Activated naive CD4-positive, alpha-beta T cell treated with anti-CD3 and anti-CD28 coated beads, Interleukin-2, amount 50 U/mL, for 24 hours (primary cell): ENCODE measurements at regions not wholly inside any gene's neighbourhood (a gene's known extent, or its start where the extent isn't known, plus 50 kb on each side); places are given as distances from the start of the nearest gene placed in this dataset.
A peak's percentile ranks its signal among the peaks of the same experiment; 100 is the strongest.

ENCODE experiments used
- H3K27ac Mint-ChIP-seq: one replicate; pipeline ENCODE4 v1.8.0; 2021; ENCODE audit warnings: mild to moderate bottlenecking, mixed read lengths
- H3K27me3 Mint-ChIP-seq: one replicate; pipeline ENCODE4 v1.8.0; 2021; ENCODE audit warnings: mixed read lengths
- H3K36me3 Mint-ChIP-seq: one replicate; pipeline ENCODE4 v1.8.0; 2021; ENCODE audit warnings: mixed read lengths
- H3K4me1 Mint-ChIP-seq: one replicate; pipeline ENCODE4 v1.8.0; 2021; ENCODE audit warnings: mixed read lengths
- H3K4me3 Mint-ChIP-seq: one replicate; pipeline ENCODE4 v1.8.0; 2021; ENCODE audit warnings: mild to moderate bottlenecking, mixed read lengths
- H3K9me3 Mint-ChIP-seq: one replicate; pipeline ENCODE4 v1.8.0; 2021; ENCODE audit warnings: mixed read lengths

GRCh38 chr16:73483076-73483791, 435.3 kb upstream of the ZFHX3 start:
- peak overlapping the region; percentile 15 for H3K4me3 Mint-ChIP-seq
- no peaks in the 10 kb centered on the region for H3K36me3 Mint-ChIP-seq
- peaks cover 8% of the 10 kb centered on the region for H3K4me1 Mint-ChIP-seq
- peaks cover 4% of the 10 kb centered on the region for H3K9me3 Mint-ChIP-seq
- peaks cover 16% of the 10 kb centered on the region for H3K27me3 Mint-ChIP-seq
- H3K27ac Mint-ChIP-seq, result no peak overlapping the region

DNA sequence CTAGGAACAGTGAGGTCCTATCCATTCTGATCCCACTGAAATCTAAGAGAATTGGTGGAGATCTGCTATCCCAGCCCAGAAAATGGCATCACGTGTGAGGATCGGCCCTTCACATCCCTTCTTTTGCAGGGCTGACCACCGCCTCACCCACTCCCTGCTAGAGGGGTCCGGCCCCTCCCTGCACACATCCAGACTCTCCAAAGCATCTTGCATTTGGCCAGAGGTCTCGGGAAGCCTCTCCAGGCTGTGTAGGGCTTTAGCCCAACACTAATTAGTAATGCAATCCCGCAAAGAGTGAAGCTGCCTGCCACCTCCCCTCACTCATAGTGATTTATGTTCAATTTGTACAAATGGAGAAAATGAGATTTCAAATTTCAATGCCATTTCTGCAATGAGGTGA, 434.4 kb upstream of the ZFHX3 start:
- Mint-ChIP-seq H3K36me3 (no peaks in the 10 kb centered on the region), H3K27me3 (peaks cover 16% of the 10 kb centered on the region), H3K4me1 (peaks cover 8% of the 10 kb centered on the region), H3K27ac (no peak overlapping the region), H3K4me3 (no peak overlapping the region), H3K9me3 (peaks cover 4% of the 10 kb centered on the region)

- Mint-ChIP-seq H3K9me3 (peaks cover 4% of the 10 kb centered on the region), H3K4me1 (peaks cover 8% of the 10 kb centered on the region), H3K27ac (no peak overlapping the region), H3K4me3 (no peak overlapping the region), H3K27me3 (peaks cover 13% of the 10 kb centered on the region), H3K36me3 (no peaks in the 10 kb centered on the region)
Measured at GRCh38 chr16:73480381-73480780, 432.5 kb upstream of the ZFHX3 start.

- Mint-ChIP-seq H3K27ac (no peak overlapping the region), H3K9me3 (no peaks in the 10 kb centered on the region), H3K27me3 (peaks cover 2% of the 10 kb centered on the region), H3K4me1 (no peaks in the 10 kb centered on the region), H3K4me3 (no peak overlapping the region), H3K36me3 (no peaks in the 10 kb centered on the region)
Measured at GRCh38 chr16:73473713-73474112, 425.8 kb upstream of the ZFHX3 start.

DNA sequence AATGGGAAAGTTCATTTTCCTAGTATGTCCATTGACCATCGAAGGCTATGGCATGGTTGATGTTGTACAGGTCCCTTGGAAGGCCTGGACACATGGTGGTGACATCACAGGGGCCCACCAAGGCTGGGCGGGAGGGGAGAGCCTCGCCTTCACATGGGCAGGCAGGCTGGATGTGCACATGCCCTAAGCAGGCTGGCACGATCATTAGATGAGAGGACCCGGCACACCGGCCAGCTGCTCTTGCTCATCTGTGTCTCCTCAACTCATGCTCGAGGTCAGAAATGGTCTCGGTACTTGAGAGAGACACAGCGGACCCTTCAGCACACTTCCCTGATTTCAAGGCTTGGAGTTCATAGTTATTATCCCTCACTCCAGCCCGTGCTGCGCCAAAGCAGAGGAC, 416.9 kb upstream of the ZFHX3 start:
- Mint-ChIP-seq H3K27ac (no peak overlapping the region), H3K4me3 (no peak overlapping the region), H3K36me3 (no peaks in the 10 kb centered on the region), H3K9me3 (peaks cover 13% of the 10 kb centered on the region), H3K27me3 (peaks cover 2% of the 10 kb centered on the region), H3K4me1 (no peaks in the 10 kb centered on the region)

DNA sequence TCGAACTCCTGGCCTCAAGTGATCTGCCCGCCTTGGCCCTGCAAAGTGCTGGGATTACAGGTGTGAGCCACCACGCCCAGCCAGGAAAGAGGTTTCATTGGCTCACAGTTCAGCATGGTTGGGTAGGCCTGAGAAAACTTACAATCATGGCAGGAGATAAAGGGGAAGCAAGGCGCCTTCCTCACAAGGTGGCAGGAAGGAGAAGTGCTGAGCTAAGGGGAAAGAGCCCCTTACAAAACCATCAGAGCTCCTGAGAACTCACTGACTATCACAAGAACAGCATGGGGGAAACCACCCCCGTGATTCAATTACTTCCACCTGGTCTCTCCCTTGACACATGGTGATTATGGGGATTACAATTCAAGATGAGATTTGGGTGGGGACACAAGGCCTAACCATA, 411.7 kb upstream of the ZFHX3 start:
- Mint-ChIP-seq H3K4me3 (no peak overlapping the region), H3K27me3 (peaks cover 2% of the 10 kb centered on the region), H3K4me1 (no peaks in the 10 kb centered on the region), H3K27ac (no peak overlapping the region), H3K9me3 (peaks cover 19% of the 10 kb centered on the region), H3K36me3 (no peaks in the 10 kb centered on the region)

GRCh38 chr16:73457851-73458250, 409.9 kb upstream of the ZFHX3 start:
- Mint-ChIP-seq H3K4me1 (no peaks in the 10 kb centered on the region), H3K36me3 (no peaks in the 10 kb centered on the region), H3K27ac (no peak overlapping the region), H3K4me3 (no peak overlapping the region), H3K27me3 (no peaks in the 10 kb centered on the region), H3K9me3 (peaks cover 19% of the 10 kb centered on the region)

- H3K4me1 Mint-ChIP-seq, result no peaks in the 10 kb centered on the region
- H3K4me3 Mint-ChIP-seq, result no peak overlapping the region
- no peak overlapping the region for H3K27ac Mint-ChIP-seq
- H3K27me3 Mint-ChIP-seq, result no peaks in the 10 kb centered on the region
- H3K36me3 Mint-ChIP-seq, result no peaks in the 10 kb centered on the region
- peaks cover 21% of the 10 kb centered on the region for H3K9me3 Mint-ChIP-seq
Measured at GRCh38 chr16:73448970-73449369, 401.0 kb upstream of the ZFHX3 start.

DNA sequence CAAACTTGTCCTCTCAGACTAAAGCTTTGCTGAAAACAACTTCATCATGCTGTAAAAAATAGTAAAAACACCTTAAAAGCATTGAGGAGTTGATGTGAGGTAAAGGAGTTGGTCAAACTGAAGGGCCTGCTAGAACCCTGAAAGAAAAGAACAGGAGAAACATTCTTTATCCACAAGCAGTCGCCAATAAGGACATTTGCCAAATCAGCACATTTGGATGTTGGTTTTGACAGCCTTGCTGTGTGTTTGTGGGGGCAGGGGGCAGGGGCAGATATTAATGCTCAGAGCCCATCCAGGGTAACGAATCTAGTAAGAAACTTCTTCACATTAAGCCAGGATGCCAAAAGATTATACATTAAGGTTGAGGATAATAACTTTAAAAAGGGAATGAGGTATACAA, 399.9 kb upstream of the ZFHX3 start:
- Mint-ChIP-seq H3K36me3 (no peaks in the 10 kb centered on the region), H3K4me1 (no peaks in the 10 kb centered on the region), H3K9me3 (peaks cover 22% of the 10 kb centered on the region), H3K27ac (no peak overlapping the region), H3K27me3 (no peaks in the 10 kb centered on the region), H3K4me3 (no peak overlapping the region)

DNA sequence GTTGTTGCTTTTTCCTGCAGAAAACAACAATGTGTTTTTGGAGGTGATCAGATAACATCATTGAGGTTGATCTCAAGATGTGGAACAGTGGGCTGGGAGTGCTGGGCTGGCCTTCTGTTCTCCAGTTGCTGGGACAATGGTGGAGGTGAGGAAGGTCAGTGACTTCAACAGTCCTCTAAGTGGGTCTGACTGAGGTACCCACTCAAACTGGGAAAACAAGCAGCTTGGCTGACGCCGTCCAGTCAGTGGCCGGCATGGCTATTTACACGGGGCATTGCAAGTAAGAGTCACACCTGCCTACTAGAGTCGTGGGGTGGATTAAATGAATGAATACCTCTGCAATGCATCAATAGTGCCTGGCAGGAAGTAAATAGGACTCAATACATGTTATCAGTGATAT, 386.7 kb upstream of the ZFHX3 start:
- Mint-ChIP-seq H3K4me1 (no peaks in the 10 kb centered on the region), H3K36me3 (no peaks in the 10 kb centered on the region), H3K9me3 (no peaks in the 10 kb centered on the region), H3K27me3 (no peaks in the 10 kb centered on the region), H3K4me3 (no peak overlapping the region), H3K27ac (no peak overlapping the region)

DNA sequence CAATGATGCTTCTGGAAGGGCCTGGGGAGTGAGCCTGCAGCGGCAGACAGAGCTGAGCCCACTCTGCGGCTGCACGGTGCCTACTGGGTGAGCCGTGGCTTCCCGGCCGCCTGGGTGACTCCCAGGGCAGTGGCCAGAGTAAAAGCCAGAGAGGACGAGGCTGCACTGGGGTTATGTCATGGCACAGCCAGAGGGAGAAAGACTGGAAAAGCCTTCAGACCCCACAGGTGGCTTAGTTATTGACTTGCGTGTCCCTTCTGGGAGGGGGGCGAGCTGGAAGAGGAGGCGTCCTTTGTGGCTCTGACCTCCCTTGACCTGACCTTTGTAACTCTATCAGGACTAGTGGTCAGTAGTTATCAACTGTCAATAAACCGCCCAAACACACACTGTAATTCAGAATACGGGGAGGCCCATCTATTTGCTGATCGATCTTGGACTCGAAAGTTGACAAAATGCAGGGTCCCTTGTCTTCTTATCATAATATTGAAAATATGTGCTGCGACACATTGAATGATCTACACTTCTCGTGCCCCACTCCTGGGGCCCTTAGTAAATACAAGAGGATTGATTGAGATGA, 385.9 kb upstream of the ZFHX3 start:
- no peak overlapping the region for H3K4me3 Mint-ChIP-seq
- H3K27ac Mint-ChIP-seq, result no peak overlapping the region
- no peaks in the 10 kb centered on the region for H3K27me3 Mint-ChIP-seq
- H3K4me1 Mint-ChIP-seq, result no peaks in the 10 kb centered on the region
- no peaks in the 10 kb centered on the region for H3K9me3 Mint-ChIP-seq
- H3K36me3 Mint-ChIP-seq, result no peaks in the 10 kb centered on the region

DNA sequence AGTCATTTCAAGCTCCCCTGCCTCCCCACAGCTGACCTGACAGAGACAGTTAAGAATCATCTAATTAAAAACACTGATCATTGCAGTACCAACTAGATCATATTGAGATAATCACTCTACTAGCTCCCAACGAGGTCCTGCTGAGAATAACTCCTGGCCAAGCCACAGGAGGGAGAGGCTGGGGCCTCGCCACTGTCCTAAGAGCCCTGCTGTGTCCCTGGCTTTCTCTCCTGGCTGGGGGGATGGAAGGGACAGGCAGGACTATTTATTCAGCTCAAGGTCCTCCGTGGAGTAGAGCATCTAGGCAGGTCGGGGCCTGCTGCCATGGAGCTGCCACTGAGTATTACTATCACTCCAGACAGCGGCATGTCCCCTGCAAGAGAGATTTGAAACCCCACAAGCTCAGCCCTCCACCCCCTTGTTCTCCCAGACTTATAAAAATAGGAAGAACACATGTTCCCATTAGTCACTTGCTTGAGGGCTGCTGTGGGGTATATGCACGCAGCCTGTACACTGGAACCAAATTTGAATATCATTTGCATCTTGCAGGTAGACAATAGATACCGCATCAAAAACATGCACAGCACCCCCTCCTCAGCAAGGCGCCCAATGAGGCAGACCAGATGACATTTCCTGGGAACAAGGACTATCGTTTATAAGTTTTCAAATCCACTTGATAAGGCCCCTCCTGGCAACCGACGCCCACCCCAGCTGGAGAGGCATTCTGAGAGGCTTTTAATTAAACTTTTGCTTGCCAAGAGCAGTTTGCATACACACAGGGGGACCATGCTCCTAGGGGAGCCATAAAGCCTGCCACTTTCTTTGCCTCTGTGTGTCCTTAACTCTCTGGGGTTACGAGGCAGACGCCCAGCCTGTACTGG, 385.2 kb upstream of the ZFHX3 start:
- H3K27ac Mint-ChIP-seq, result no peak overlapping the region
- no peaks in the 10 kb centered on the region for H3K9me3 Mint-ChIP-seq
- H3K4me3 Mint-ChIP-seq, result no peak overlapping the region
- no peaks in the 10 kb centered on the region for H3K4me1 Mint-ChIP-seq
- no peaks in the 10 kb centered on the region for H3K27me3 Mint-ChIP-seq
- no peaks in the 10 kb centered on the region for H3K36me3 Mint-ChIP-seq

GRCh38 chr16:73430138-73430537, 382.2 kb upstream of the ZFHX3 start:
- Mint-ChIP-seq H3K4me1 (no peaks in the 10 kb centered on the region), H3K27me3 (no peaks in the 10 kb centered on the region), H3K4me3 (no peak overlapping the region), H3K27ac (no peak overlapping the region), H3K9me3 (no peaks in the 10 kb centered on the region), H3K36me3 (peaks cover 1% of the 10 kb centered on the region)

- Mint-ChIP-seq H3K4me3 (no peak overlapping the region), H3K9me3 (no peaks in the 10 kb centered on the region), H3K36me3 (peaks cover 1% of the 10 kb centered on the region), H3K27ac (no peak overlapping the region), H3K27me3 (no peaks in the 10 kb centered on the region), H3K4me1 (no peaks in the 10 kb centered on the region)
Measured at GRCh38 chr16:73428121-73428520, 380.2 kb upstream of the ZFHX3 start.

- Mint-ChIP-seq H3K27ac (no peak overlapping the region), H3K4me3 (no peak overlapping the region), H3K4me1 (no peaks in the 10 kb centered on the region), H3K36me3 (peaks cover 1% of the 10 kb centered on the region), H3K9me3 (no peaks in the 10 kb centered on the region), H3K27me3 (no peaks in the 10 kb centered on the region)
Measured at GRCh38 chr16:73427164-73427563, 379.2 kb upstream of the ZFHX3 start.
